GM12878 (cell line): ENCODE measurements at regions not wholly inside any gene's neighbourhood (a gene's known extent, or its start where the extent isn't known, plus 50 kb on each side); places are given as distances from the start of the nearest gene placed in this dataset.

ENCODE experiments used
- ATAC-seq: fragments of 200-7000 bp; cut with Tn5 transposase; 3 replicates; pipeline ENCODE4 v1.9.1; 2020; ENCODE audit warnings: mild to moderate bottlenecking, moderate library complexity
- BruUV-seq: library from RNA; stranded (reverse); fragments of 400-500 nt; replicated peaks from 2 replicates; lab custom pipeline; 2021; lab: Mats Ljungman, UMichigan
- CTCF ChIA-PET: fragments of 300-600 bp; sonication (Branson Sonifier 250); formaldehyde crosslinking; extraction: SDS; loops from one replicate; lab custom pipeline; 2021; ENCODE audit warnings: inconsistent platforms; lab: Yijun Ruan, JAX
- POLR2A ChIA-PET: fragments of 350-600 bp; formaldehyde crosslinking; extraction: SDS; loops from one replicate; lab custom pipeline; 2021; ENCODE audit warnings: inconsistent platforms; lab: Charles Lee
- RAD21 ChIA-PET: fragments of 300-600 bp; sonication (Branson Sonifier 250); formaldehyde crosslinking; loops from one replicate; lab custom pipeline; 2023; ENCODE audit warnings: antibody characterized with exemption; ENCODE audit not compliant: unreplicated experiment; lab: Charles Lee
- SMC1A ChIA-PET: fragments of 300-600 bp; sonication (Branson Sonifier 250); formaldehyde crosslinking; loops from one replicate; lab custom pipeline; 2023; ENCODE audit not compliant: unreplicated experiment, uncharacterized antibody; lab: Charles Lee
- DNase-seq: peaks from one replicate; pipeline ENCODE4 v3.0.0-alpha.2; 2011; ENCODE audit warnings: low read depth, low spot score
- FAIRE-seq: peaks from 3 replicates; lab custom pipeline; 2011; peaks lifted over from hg19 to GRCh38; lab: Jason Lieb, UNC
- H2AFZ ChIP-seq: 2 replicates; pipeline ENCODE4 v1.6.0; 2011; ENCODE audit warnings: low read depth, low read length, control low read depth; ENCODE audit not compliant: control insufficient read depth
- H3K27ac ChIP-seq: 2 replicates; pipeline ENCODE4 v1.5.1; 2011; ENCODE audit warnings: control low read depth; ENCODE audit not compliant: control insufficient read depth, insufficient read depth
- H3K27me3 ChIP-seq, 2 experiments: replicated peaks in 1 of 2; 2 replicates each; pipeline versions ENCODE4 v1.6.0 to v1.6.1; 2011; ENCODE audit warnings: low read length in 1 of 2; ENCODE audit not compliant: control insufficient read depth in 2 of 2, insufficient read depth in 2 of 2
- H3K36me3 ChIP-seq, 2 experiments: 2 replicates each; pipeline ENCODE4 v1.5.1; 2011; ENCODE audit warnings: low read length in 1 of 2; ENCODE audit not compliant: control insufficient read depth in 2 of 2, insufficient read depth in 2 of 2
- H3K4me1 ChIP-seq: 2 replicates; pipeline ENCODE4 v1.6.1; 2011; ENCODE audit warnings: mild to moderate bottlenecking, low read length, moderate library complexity, mixed read lengths; ENCODE audit not compliant: control insufficient read depth, insufficient read depth
- H3K4me2 ChIP-seq: 2 replicates; pipeline ENCODE4 v1.6.0; 2011; ENCODE audit warnings: control low read depth; ENCODE audit not compliant: control insufficient read depth, insufficient read depth
- H3K4me3 ChIP-seq: fragments of 200-600 bp; sonication (generic); 2 replicates; pipeline ENCODE4 v1.5.1; 2016
- H3K79me2 ChIP-seq: 2 replicates; pipeline ENCODE4 v1.6.0; 2011; ENCODE audit warnings: low read length; ENCODE audit not compliant: control insufficient read depth, insufficient read depth
- H3K9ac ChIP-seq: 2 replicates; pipeline ENCODE4 v1.8.0; 2011; ENCODE audit warnings: low read length, control low read depth, mixed read lengths; ENCODE audit not compliant: control insufficient read depth, insufficient read depth
- H3K9me3 ChIP-seq: replicated peaks from 3 replicates; pipeline ENCODE4 v1.5.1; 2011; ENCODE audit warnings: mild to moderate bottlenecking, low read length; ENCODE audit not compliant: control insufficient read depth, insufficient read depth
- H4K20me1 ChIP-seq: 2 replicates; pipeline ENCODE4 v1.6.0; 2011; ENCODE audit not compliant: control insufficient read depth, insufficient read depth
- ATF7 ChIP-seq: fragments of 450-650 bp; IDR thresholded peaks from 2 replicates; pipeline ENCODE4 v1.6.1; 2016; ENCODE audit warnings: low read depth, mild to moderate bottlenecking
- BCL11A ChIP-seq: IDR thresholded peaks from 2 replicates; pipeline ENCODE4 v1.6.1; 2011; ENCODE audit warnings: low read depth, low read length
- CEBPZ ChIP-seq: fragments of 150-350 bp; IDR thresholded peaks from 2 replicates; pipeline ENCODE4 v1.6.1; 2016; ENCODE audit warnings: low read depth, low read length
- CREB1 ChIP-seq: IDR thresholded peaks from 2 replicates; pipeline ENCODE4 v1.6.1; 2012; ENCODE audit warnings: low read depth, mild to moderate bottlenecking, inconsistent platforms
- CREM ChIP-seq: IDR thresholded peaks from 2 replicates; pipeline ENCODE4 v1.6.1; 2014; ENCODE audit warnings: antibody characterized with exemption, low read depth
- FOXM1 ChIP-seq: IDR thresholded peaks from 2 replicates; pipeline ENCODE4 v1.6.1; 2012; ENCODE audit warnings: low read depth, mild to moderate bottlenecking, inconsistent platforms, low read length, moderate library complexity
- HCFC1 ChIP-seq: fragments of 150-350 bp; IDR thresholded peaks from 2 replicates; pipeline ENCODE4 v1.6.1; 2014; ENCODE audit warnings: low read length
- HDAC2 ChIP-seq: fragments of 200-600 bp; sonication (generic); IDR thresholded peaks from 2 replicates; pipeline ENCODE4 v1.6.1; 2017
- HDGF ChIP-seq: fragments of 450-650 bp; IDR thresholded peaks from 2 replicates; pipeline ENCODE4 v1.6.1; 2016; ENCODE audit warnings: antibody characterized with exemption
- IKZF1 ChIP-seq: fragments of 450-650 bp; conservative IDR thresholded peaks from 2 replicates; pipeline ENCODE4 v1.6.1; 2017; ENCODE audit warnings: antibody characterized with exemption, mild to moderate bottlenecking
- IKZF2 ChIP-seq, 2 experiments: fragments of 450-650 bp; IDR thresholded peaks; 2 replicates each; pipeline ENCODE4 v1.6.1; 2017; ENCODE audit warnings: mild to moderate bottlenecking in 2 of 2, moderate library complexity in 2 of 2
- KLF5 ChIP-seq: fragments of 450-650 bp; IDR thresholded peaks from 2 replicates; pipeline ENCODE4 v1.6.1; 2014; ENCODE audit warnings: mild to moderate bottlenecking; ENCODE audit not compliant: partially characterized antibody
- RELB ChIP-seq: fragments of 450-650 bp; IDR thresholded peaks from 2 replicates; pipeline ENCODE4 v1.6.1; 2017; ENCODE audit warnings: low read depth, mild to moderate bottlenecking, moderate library complexity
- RFX5 ChIP-seq: IDR thresholded peaks from 2 replicates; pipeline ENCODE4 v1.6.1; 2011; ENCODE audit warnings: low read depth, low read length, improper control_type of control experiment
- SIN3A ChIP-seq: IDR thresholded peaks from 2 replicates; pipeline ENCODE4 v1.6.1; 2012; ENCODE audit warnings: low read depth, low read length, improper control_type of control experiment
- SIX5 ChIP-seq: IDR thresholded peaks from 2 replicates; pipeline ENCODE4 v1.6.1; 2011; ENCODE audit warnings: mild to moderate bottlenecking, low read depth, low read length, moderate library complexity; ENCODE audit not compliant: severe bottlenecking
- SPI1 ChIP-seq: IDR thresholded peaks from 2 replicates; pipeline ENCODE4 v1.6.1; 2011; ENCODE audit warnings: low read depth, mild to moderate bottlenecking, low read length, moderate library complexity, borderline replicate concordance; ENCODE audit not compliant: insufficient read depth
- TCF3 ChIP-seq: IDR thresholded peaks from 2 replicates; pipeline ENCODE4 v1.6.1; 2012; ENCODE audit warnings: low read depth, mild to moderate bottlenecking, low read length, borderline replicate concordance; ENCODE audit not compliant: insufficient read depth
- WRNIP1 ChIP-seq: IDR thresholded peaks from 2 replicates; pipeline ENCODE4 v1.6.1; 2011; ENCODE audit warnings: low read depth, low read length, improper control_type of control experiment, borderline replicate concordance
- ZBTB11 ChIP-seq: fragments of 450-650 bp; formaldehyde crosslinking; IDR thresholded peaks from 2 replicates; pipeline ENCODE4 v1.5.0; 2022; ENCODE audit warnings: mild to moderate bottlenecking, missing genetic modification characterization
- WGBS: methylation state at CpG from one replicate; pipeline ENCODE4 v1.1.6; 2016; ENCODE audit warnings: low lambda C conversion rate; ENCODE audit not compliant: insufficient replicate concordance, insufficient coverage; ENCODE audit errors: missing lambda C conversion rate; 5-methylcytosine and 5-hydroxymethylcytosine counted together
- in situ Hi-C: fragments of 300-500 bp; cut with MboI; formaldehyde crosslinking; loops from 9 replicates; pipeline ENCODE4 v1.14.3; 2018; ENCODE audit warnings: mixed read lengths
- intact Hi-C: fragments of 100-400 bp; cut with micrococcal nuclease; formaldehyde crosslinking; loops from one replicate; pipeline ENCODE4 v1.14.2; 2022; ENCODE audit not compliant: unreplicated experiment

- intact Hi-C loops: no loop called here
- BruUV-seq: no TSS peak
- Histone ChIP-seq H3K9ac (no peak overlapping the region), H3K36me3 (no peaks in the 10 kb centered on the region), H3K4me3 (no peak overlapping the region), H3K4me2 (no peak overlapping the region), H3K4me1 (no peaks in the 10 kb centered on the region), H3K9me3 (no peaks in the 10 kb centered on the region), H4K20me1 (no peaks in the 10 kb centered on the region), H3K27ac (no peak overlapping the region), H3K27me3 (no peaks in the 10 kb centered on the region), H3K79me2 (no peaks in the 10 kb centered on the region), H2AFZ (no peak overlapping the region)
- no peak for TF ChIP-seq FOXM1
- no peak for TF ChIP-seq KLF5
- no peak for TF ChIP-seq CREM
- no peak for TF ChIP-seq IKZF1
- no peak for TF ChIP-seq CEBPZ
- no peak for TF ChIP-seq RFX5
- no peak for TF ChIP-seq CREB1
- no peak for TF ChIP-seq HDAC2
- no peak for TF ChIP-seq IKZF2 (IDR thresholded peaks at IDR 0.05)
- TF ChIP-seq WRNIP1: no peak
- no peak for TF ChIP-seq SIN3A
- no peak for TF ChIP-seq TCF3
- no peak for TF ChIP-seq ZBTB11 (CRISPR knock-in tag)
- no peak for TF ChIP-seq SPI1
- no peak for TF ChIP-seq SIX5
- no peak for TF ChIP-seq ATF7
- no peak for TF ChIP-seq HCFC1
- TF ChIP-seq HDGF: no peak
- TF ChIP-seq BCL11A: no peak
- no peak for TF ChIP-seq RELB
- ChIA-PET RAD21 (no interaction called here), CTCF (no interaction called here), POLR2A (no interaction called here), SMC1A (interaction anchor here (0.6 kb wide), 1 partner anchor 977 kb away, joined by 3 read pairs; no protein-coding TSS in a partner anchor)
- FAIRE-seq (no peak), ATAC-seq (no peak), DNase-seq (no peak)
- 41% methylated on average over 4 of the region's 4 CpGs for WGBS
- in situ Hi-C loops: no loop called here
These were observed 225.6 kb upstream of the GCFC2 start for GRCh38 chr2:75936311-75936710.
